ENCODE measurements at regions not wholly inside any gene's neighbourhood (a gene's known extent, or its start where the extent isn't known, plus 50 kb on each side); places are given as distances from the start of the nearest gene placed in this dataset.

DNA sequence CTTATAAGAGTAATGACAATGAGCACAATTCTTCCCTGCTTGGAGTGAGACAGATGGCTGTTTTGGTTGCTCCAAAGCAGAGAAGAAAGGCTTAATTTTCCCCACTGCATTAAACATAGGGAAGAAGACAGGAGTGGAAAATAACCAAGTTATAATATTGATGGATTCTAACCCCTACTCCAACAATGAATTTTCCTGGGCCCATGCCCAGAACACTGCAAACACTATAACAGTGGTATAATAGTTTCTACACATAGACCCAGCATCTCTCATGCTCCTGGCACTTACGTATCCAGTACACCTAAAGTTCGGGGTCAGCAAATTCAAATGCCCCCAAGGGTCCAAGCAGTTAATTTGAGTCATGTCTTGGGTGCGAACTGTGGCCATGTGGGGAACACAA, 613.4 kb downstream of the PLCL1 start (continued):
- TF ChIP-seq, protein P1, sequence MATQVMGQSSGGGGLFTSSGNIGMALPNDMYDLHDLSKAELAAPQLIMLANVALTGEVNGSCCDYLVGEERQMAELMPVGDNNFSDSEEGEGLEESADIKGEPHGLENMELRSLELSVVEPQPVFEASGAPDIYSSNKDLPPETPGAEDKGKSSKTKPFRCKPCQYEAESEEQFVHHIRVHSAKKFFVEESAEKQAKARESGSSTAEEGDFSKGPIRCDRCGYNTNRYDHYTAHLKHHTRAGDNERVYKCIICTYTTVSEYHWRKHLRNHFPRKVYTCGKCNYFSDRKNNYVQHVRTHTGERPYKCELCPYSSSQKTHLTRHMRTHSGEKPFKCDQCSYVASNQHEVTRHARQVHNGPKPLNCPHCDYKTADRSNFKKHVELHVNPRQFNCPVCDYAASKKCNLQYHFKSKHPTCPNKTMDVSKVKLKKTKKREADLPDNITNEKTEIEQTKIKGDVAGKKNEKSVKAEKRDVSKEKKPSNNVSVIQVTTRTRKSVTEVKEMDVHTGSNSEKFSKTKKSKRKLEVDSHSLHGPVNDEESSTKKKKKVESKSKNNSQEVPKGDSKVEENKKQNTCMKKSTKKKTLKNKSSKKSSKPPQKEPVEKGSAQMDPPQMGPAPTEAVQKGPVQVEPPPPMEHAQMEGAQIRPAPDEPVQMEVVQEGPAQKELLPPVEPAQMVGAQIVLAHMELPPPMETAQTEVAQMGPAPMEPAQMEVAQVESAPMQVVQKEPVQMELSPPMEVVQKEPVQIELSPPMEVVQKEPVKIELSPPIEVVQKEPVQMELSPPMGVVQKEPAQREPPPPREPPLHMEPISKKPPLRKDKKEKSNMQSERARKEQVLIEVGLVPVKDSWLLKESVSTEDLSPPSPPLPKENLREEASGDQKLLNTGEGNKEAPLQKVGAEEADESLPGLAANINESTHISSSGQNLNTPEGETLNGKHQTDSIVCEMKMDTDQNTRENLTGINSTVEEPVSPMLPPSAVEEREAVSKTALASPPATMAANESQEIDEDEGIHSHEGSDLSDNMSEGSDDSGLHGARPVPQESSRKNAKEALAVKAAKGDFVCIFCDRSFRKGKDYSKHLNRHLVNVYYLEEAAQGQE (IDR thresholded peaks at IDR 0.05) = no peak
- TF ChIP-seq RXRA (IDR thresholded peaks at IDR 0.05) (no peak), FOXA2 (IDR thresholded peaks at IDR 0.05) (no peak), TAF1 (conservative IDR thresholded peaks at IDR 0.05) (no peak), FOXA1 (IDR thresholded peaks at IDR 0.05) (no peak)

DNA sequence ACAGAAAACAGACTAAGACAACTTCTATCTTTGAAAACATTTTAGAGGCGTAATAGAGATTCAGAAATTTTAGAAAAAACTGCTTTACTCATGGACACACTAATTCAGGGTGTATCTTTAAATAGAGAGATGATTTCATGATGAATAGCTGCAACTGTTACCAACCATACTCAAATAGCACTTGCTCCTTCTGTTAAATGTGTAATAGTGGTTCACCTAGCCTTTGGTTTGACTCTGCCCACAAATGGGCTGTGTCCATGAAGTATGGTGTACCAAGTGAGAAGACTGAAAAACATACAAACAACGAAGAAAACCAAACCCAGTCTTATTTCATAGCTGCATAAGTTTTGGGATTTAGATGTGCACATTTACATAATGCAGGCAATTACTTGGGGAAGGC, 610.6 kb downstream of the PLCL1 start:
- Histone ChIP-seq H3K27ac (ENCODE audit: low read depth in 1 of 2, low read length in 2 of 2) (no peak overlapping the region), H3K4me3 (ENCODE audit: low read depth in 1 of 3, low read length in 3 of 3) (no peak overlapping the region), H3K27me3 (ENCODE audit: control insufficient read depth in 4 of 4, insufficient read depth in 4 of 4, low read length in 3 of 4) (peaks cover 0 to 3% (median 2%) of the 10 kb centered on the region in 4 donors), H3K9ac (ENCODE audit: low read depth in 1 of 2, low read length in 2 of 2) (no peak overlapping the region), H3K4me1 (ENCODE audit: control insufficient read depth in 4 of 4, insufficient read depth in 4 of 4, low read length in 3 of 4) (no peaks in the 10 kb centered on the region), H3K36me3 (ENCODE audit: control insufficient read depth in 4 of 4, insufficient read depth in 3 of 4, low read depth in 1 of 4, low read length in 3 of 4) (no peaks in the 10 kb centered on the region), H3K9me3 (ENCODE audit: control insufficient read depth in 4 of 4, low read length in 3 of 4) (no peaks in the 10 kb centered on the region)
- 73% methylated on average over 2 of the region's 2 CpGs for WGBS
- TF ChIP-seq FOXA1 (IDR thresholded peaks at IDR 0.05) (no peak), RXRA (IDR thresholded peaks at IDR 0.05) (no peak), TAF1 (conservative IDR thresholded peaks at IDR 0.05) (no peak), RAD21 (IDR thresholded peaks at IDR 0.05) (no peak), EGR1 (IDR thresholded peaks at IDR 0.05; ENCODE audit: low read depth in 2 of 2) (no peak), YY1 (IDR thresholded peaks at IDR 0.05) (no peak)
- TF ChIP-seq, protein P2, sequence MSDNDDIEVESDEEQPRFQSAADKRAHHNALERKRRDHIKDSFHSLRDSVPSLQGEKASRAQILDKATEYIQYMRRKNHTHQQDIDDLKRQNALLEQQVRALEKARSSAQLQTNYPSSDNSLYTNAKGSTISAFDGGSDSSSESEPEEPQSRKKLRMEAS (IDR thresholded peaks at IDR 0.05) = no peak
- TF ChIP-seq, protein P3, sequence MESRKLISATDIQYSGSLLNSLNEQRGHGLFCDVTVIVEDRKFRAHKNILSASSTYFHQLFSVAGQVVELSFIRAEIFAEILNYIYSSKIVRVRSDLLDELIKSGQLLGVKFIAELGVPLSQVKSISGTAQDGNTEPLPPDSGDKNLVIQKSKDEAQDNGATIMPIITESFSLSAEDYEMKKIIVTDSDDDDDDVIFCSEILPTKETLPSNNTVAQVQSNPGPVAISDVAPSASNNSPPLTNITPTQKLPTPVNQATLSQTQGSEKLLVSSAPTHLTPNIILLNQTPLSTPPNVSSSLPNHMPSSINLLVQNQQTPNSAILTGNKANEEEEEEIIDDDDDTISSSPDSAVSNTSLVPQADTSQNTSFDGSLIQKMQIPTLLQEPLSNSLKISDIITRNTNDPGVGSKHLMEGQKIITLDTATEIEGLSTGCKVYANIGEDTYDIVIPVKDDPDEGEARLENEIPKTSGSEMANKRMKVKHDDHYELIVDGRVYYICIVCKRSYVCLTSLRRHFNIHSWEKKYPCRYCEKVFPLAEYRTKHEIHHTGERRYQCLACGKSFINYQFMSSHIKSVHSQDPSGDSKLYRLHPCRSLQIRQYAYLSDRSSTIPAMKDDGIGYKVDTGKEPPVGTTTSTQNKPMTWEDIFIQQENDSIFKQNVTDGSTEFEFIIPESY (IDR thresholded peaks at IDR 0.05) = no peak
- DNase-seq (ENCODE audit: low spot score) = no peak

DNA sequence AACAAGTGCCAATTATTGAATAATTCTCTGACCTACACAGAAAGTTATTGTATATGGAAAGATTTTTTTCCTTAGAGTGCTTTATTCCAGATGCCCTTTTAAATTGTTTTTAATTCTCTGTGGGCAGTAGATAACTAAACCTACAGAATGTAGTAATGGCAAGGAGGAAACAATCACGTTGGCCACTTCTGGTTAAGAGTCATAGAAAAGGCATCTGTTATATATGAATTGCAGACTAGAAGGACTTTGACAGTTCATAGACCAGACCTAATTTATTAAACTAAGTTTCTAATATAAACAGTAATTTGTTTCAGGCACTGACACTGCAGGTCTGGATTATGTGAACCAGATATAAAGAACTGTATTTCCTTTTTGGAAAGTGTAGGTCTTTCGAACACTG, 607.5 kb downstream of the PLCL1 start:
- TF ChIP-seq YY1 (IDR thresholded peaks at IDR 0.05) (no peak), GABPA (IDR thresholded peaks at IDR 0.05 in 1 of 2, conservative IDR thresholded peaks at IDR 0.05 in 1 of 2) (no peak)
- TF ChIP-seq, protein P3 (IDR thresholded peaks at IDR 0.05) = no peak
- TF ChIP-seq, protein P2 (IDR thresholded peaks at IDR 0.05) = no peak
- H3K4me3 ChIP-seq (ENCODE audit: low read depth in 1 of 3, low read length in 3 of 3) = no peak overlapping the region
- no peak overlapping the region for H3K9ac ChIP-seq (ENCODE audit: low read depth in 1 of 2, low read length in 2 of 2)
- no peaks in the 10 kb centered on the region for H3K36me3 ChIP-seq (ENCODE audit: control insufficient read depth in 4 of 4, insufficient read depth in 3 of 4, low read depth in 1 of 4, low read length in 3 of 4)
- WGBS = 70% methylated on average over 2 of the region's 2 CpGs
- peaks cover 0 to 4% (median 2%) of the 10 kb centered on the region in 4 donors for H3K27me3 ChIP-seq (ENCODE audit: control insufficient read depth in 4 of 4, insufficient read depth in 4 of 4, low read length in 3 of 4)
- H3K9me3 ChIP-seq (ENCODE audit: control insufficient read depth in 4 of 4, low read length in 3 of 4) = no peaks in the 10 kb centered on the region
- DNase-seq (ENCODE audit: low spot score) = no peak
- no peaks in the 10 kb centered on the region for H3K4me1 ChIP-seq (ENCODE audit: control insufficient read depth in 4 of 4, insufficient read depth in 4 of 4, low read length in 3 of 4)
- no peak overlapping the region for H3K27ac ChIP-seq (ENCODE audit: low read depth in 1 of 2, low read length in 2 of 2)

Data from liver (tissue), 7 donors.